Stimulated activated naive B cell treated with anti-CD40 and anti-IgM and Interleukin-4, amounts not matched to agents 10 μg/mL and 1 μg/mL and 100 μg/mL, for 72 hours (primary cell): ENCODE measurements at regions not wholly inside any gene's neighbourhood (a gene's known extent, or its start where the extent isn't known, plus 50 kb on each side); places are given as distances from the start of the nearest gene placed in this dataset.
"Not testable (repeated sequence)": the region's sequence is repeated elsewhere in the genome, so short reads cannot be mapped to it uniquely, and the experiment has no call there.

Source experiments
- ATAC-seq, 2 donors: fragments of 150-1000 bp; cut with Tn5 transposase; replicated peaks; 2 replicates each; pipeline ENCODE4 v1.10.0; 2021; ENCODE audit warnings: moderate library complexity in 1 of 2
- DNase-seq: peaks from one replicate; pipeline ENCODE4 v3.0.0; 2021
- H3K27ac Mint-ChIP-seq: one replicate; pipeline ENCODE4 v1.8.0; 2022; ENCODE audit warnings: mild to moderate bottlenecking, mixed read lengths
- H3K27me3 Mint-ChIP-seq, 2 donors: one replicate each; pipeline ENCODE4 v1.8.0; 2022; ENCODE audit warnings: mixed read lengths in 2 of 2
- H3K36me3 Mint-ChIP-seq, 2 donors: one replicate each; pipeline ENCODE4 v1.8.0; 2022; ENCODE audit warnings: mixed read lengths in 2 of 2, mild to moderate bottlenecking in 1 of 2
- H3K4me1 Mint-ChIP-seq, 2 donors: one replicate each; pipeline ENCODE4 v1.8.0; 2022; ENCODE audit warnings: mixed read lengths in 2 of 2, mild to moderate bottlenecking in 1 of 2
- H3K4me3 Mint-ChIP-seq, 2 donors: one replicate each; pipeline ENCODE4 v1.8.0; 2022; ENCODE audit warnings: mild to moderate bottlenecking in 2 of 2, mixed read lengths in 2 of 2, moderate library complexity in 1 of 2
- H3K9me3 Mint-ChIP-seq, 2 donors: one replicate each; pipeline ENCODE4 v1.8.0; 2022; ENCODE audit warnings: mixed read lengths in 2 of 2, mild to moderate bottlenecking in 1 of 2

DNA sequence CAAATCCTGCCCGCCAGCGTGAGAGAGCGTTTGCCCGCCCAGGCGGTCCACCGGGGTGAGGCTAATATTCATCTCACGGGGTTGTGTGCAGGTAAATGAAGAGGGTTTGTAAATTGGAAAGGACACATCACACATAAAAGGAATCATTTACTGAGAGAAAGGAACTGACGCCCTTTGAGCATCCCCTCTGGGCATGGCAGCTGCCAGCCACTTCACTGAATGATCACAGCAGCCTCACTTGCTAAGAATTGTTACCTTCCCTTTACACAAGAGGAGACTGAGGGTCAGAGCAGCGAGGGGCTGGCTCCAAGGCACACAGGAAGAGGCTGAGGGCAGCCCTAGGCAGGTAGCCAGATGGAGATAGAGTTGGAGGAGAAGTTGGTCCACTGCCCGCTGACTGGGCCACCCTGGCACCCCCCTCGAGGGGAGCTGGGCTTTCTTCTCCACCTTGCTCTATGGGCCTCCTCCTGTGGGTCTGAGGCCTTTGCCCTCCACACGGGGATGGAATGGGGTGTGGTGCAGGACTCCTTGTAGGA lies 96.0 kb downstream of the FOXD2 start:
- H3K27me3 Mint-ChIP-seq: peaks cover 47 to 56% of the 10 kb centered on the region in 2 donors
- H3K4me1 Mint-ChIP-seq: peaks cover 3 to 20% of the 10 kb centered on the region in 2 donors
- no peak overlapping the region for H3K27ac Mint-ChIP-seq
- peaks cover 0 to 5% of the 10 kb centered on the region in 2 donors for H3K9me3 Mint-ChIP-seq
- no peaks in the 10 kb centered on the region for H3K36me3 Mint-ChIP-seq
- peak overlapping the region; percentile 82 to 86 for H3K4me3 Mint-ChIP-seq
- DNase-seq (no peak), ATAC-seq (no peak)

DNA sequence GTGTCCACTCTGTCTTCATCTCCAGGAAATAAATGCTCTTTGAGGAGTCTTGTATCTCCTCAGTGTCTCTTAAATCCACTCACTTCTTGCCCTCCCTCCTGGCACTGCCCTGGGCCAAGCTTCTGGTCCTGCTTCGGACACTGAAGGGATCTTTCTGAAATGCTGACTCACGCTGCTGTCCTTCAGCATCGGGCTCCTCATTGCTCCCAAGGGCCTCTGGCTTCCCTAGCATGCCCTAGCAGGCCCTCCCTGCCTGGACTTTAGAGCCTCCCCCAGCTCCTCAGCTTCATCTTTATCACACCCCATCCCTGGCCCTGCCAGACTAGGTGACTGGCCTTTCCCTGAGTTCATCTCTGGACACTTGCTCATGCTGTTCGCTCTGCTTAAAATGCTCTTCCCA lies 96.6 kb downstream of the FOXD2 start:
- Mint-ChIP-seq H3K36me3 (no peaks in the 10 kb centered on the region), H3K27me3 (peaks cover 47 to 56% of the 10 kb centered on the region in 2 donors), H3K27ac (no peak overlapping the region), H3K9me3 (peaks cover 0 to 5% of the 10 kb centered on the region in 2 donors), H3K4me3 (no peak overlapping the region), H3K4me1 (peaks cover 3 to 20% of the 10 kb centered on the region in 2 donors)
- ATAC-seq (no peak), DNase-seq (no peak)

DNA sequence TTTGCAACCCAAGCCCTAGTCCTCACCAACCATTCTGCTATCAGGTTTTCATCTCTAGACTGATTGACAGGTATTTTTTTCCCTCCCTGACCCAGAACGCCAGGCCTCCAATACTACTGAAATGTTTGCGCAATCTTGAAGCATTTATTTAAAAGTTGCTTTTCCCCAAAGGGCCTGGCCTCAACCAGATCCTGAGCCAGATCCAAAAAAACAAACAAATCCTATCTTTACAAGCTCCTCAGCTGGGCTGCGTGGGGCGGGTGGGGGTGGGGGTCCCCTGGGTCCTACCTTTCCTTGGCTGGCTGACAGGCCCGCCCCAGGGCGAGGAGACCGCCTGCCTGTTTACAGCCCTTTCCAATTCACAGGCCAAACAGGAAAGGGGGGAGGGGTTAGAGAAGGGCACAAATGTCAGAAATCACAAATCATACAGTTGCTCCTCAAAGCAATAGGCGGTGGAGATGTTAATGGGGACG lies 98.8 kb downstream of the FOXD2 start:
- Mint-ChIP-seq H3K27me3 (peaks cover 37 to 47% of the 10 kb centered on the region in 2 donors), H3K27ac (no peak overlapping the region), H3K4me1 (peaks cover 3 to 20% of the 10 kb centered on the region in 2 donors), H3K9me3 (peaks cover 0 to 2% of the 10 kb centered on the region in 2 donors), H3K4me3 (no peak overlapping the region), H3K36me3 (no peaks in the 10 kb centered on the region)
- ATAC-seq (no peak), DNase-seq (no peak)

DNA sequence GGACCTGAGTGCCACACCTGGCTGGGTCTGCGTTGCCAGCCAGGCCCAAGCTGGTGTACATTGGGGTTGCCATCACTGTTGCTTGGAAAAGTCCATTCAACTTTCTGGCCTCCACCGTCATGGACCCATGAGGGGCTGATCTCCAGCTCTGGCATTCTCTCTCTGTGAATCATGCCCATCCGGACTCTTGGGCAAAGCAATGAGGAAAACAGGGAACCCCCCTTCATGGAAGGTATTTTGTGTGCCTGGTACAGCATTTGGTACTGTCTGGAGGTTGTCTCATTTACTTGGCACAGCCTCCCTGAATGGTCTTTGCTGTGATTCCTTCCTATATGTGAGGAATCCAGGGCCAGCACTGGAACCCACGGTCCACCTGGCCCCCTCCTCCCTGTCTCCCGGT lies 99.4 kb downstream of the FOXD2 start:
- ATAC-seq (no peak), DNase-seq (no peak)
- Mint-ChIP-seq H3K4me1 (peaks cover 3 to 20% of the 10 kb centered on the region in 2 donors), H3K9me3 (peaks cover 4 to 6% of the 10 kb centered on the region in 2 donors), H3K27me3 (peaks cover 40 to 45% of the 10 kb centered on the region in 2 donors), H3K27ac (no peak overlapping the region), H3K36me3 (no peaks in the 10 kb centered on the region), H3K4me3 (no peak overlapping the region)

DNA sequence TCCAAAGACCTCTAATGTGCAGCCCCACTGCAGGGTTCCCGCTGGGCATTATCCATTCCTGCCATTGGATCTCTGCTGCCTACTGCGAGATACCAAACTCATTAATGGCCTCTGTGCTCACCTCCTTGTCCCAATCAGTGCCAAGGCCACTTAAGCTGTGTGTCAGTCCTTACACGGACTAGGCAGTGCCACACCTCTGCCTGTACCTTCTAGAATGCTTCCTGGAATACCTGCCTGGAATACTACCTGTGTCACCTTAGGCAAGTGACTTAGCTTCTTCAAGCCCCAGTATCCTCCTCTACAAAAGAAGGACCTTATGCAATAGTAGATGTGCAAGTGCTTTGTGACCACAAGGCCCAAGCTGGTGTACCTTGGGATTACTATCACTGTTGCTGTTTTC lies 100.1 kb downstream of the FOXD2 start:
- Mint-ChIP-seq H3K9me3 (peaks cover 4 to 6% of the 10 kb centered on the region in 2 donors), H3K27me3 (peaks cover 33 to 38% of the 10 kb centered on the region in 2 donors), H3K36me3 (no peaks in the 10 kb centered on the region), H3K4me1 (peaks cover 3 to 17% of the 10 kb centered on the region in 2 donors), H3K27ac (no peak overlapping the region), H3K4me3 (no peak overlapping the region)
- no peak for ATAC-seq
- DNase-seq: no peak

DNA sequence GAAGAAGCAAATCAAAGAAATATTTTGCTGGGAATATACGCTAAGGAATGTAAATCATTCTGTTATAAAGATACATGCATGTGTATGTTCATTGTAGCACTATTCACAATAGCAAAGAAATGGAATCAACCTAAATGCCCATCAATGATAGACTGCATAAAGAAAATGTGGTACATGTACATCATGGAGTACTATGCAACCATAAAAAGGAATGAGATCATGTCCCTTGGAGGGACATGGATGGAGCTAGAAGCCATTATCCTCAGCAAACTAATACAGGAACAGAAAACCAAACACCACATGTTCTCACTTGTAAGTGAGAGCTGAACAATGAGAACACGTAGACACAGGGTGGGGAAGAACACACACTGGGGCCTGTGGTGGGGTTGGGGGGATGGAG lies 100.7 kb downstream of the FOXD2 start:
- ATAC-seq, H3K36me3 Mint-ChIP-seq, H3K4me3 Mint-ChIP-seq, H3K27ac Mint-ChIP-seq, DNase-seq, H3K9me3 Mint-ChIP-seq: not testable (repeated sequence)
- H3K4me1 Mint-ChIP-seq: peaks cover 3 to 11% of the 10 kb centered on the region in 2 donors
- H3K27me3 Mint-ChIP-seq: peaks cover 27 to 32% of the 10 kb centered on the region in 2 donors

DNA sequence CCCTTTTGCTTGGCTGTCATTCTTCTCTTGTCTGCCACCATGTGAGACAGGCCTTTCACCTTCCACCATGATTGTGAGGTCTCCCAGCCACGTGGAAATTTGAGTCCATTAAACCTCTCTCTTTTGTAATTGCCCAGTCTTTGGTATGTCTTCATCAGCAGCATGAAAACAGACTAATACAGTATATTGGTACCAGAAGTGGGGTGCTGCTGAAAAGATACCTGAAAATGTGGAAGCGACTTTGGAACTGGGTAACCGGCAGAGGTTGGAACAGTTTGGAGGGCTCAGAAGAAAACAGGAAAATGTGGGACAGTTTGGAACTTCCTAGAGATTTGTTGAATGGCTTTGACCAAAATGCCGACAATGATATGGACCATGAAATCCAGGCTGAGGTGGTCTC lies 103.9 kb downstream of the FOXD2 start:
- not testable (repeated sequence) for ATAC-seq, DNase-seq, H3K4me1 Mint-ChIP-seq, H3K27ac Mint-ChIP-seq, H3K4me3 Mint-ChIP-seq, H3K9me3 Mint-ChIP-seq, H3K36me3 Mint-ChIP-seq
- H3K27me3 Mint-ChIP-seq: peaks cover 14 to 17% of the 10 kb centered on the region in 2 donors

DNA sequence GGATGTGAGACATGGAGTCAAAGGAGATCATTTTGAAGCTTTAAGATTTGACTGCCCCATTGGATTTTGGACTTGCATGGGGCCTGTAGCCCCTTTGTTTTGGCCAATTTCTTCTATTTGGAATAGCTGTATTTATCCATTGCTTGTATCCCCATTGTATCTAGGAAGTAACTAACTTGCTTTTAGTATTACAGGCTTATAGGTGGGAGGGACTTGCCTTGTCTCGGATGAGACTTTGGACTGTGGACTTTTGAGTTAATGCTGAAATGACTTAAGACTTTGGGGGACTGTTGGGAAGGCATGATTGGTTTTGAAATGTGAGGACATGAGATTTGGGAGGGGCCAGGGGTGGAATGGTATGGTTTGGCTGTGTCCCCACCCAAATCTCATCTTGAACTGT lies 105.2 kb downstream of the FOXD2 start:
- DNase-seq, H3K4me3 Mint-ChIP-seq, H3K27ac Mint-ChIP-seq, ATAC-seq, H3K36me3 Mint-ChIP-seq, H3K9me3 Mint-ChIP-seq, H3K4me1 Mint-ChIP-seq: not testable (repeated sequence)
- H3K27me3 Mint-ChIP-seq: peaks cover 14 to 15% of the 10 kb centered on the region in 2 donors

DNA sequence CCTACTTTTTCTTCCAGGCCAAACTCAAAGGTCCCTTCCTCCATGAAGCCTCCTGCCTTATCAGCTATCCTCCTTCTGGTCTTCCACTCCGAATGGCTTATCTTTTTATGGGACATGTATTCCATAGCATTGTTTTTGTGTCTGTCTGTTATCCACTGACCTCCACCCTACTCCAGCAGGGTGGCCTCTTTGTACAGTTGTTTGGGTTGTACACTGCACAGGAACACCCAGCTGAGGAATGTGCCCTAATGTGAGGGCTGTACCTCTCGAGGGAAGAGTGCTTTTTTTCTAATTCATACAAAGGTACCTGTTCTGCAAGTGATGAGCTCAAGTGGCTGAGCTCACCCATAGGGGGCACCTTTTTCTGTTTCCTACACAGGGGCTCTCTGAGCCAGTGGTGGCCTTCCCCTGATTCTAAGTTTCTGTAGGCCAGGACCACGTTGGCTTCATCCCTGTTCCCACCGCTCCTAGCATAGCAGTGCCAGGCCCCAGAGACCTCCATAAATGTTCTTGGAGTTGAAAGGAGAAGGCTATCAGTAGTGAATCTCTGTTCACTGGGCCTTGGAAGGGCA lies 108.2 kb downstream of the FOXD2 start:
- H3K4me3 Mint-ChIP-seq: no peak overlapping the region
- no peaks in the 10 kb centered on the region for H3K36me3 Mint-ChIP-seq
- no peak for ATAC-seq
- no peaks in the 10 kb centered on the region for H3K4me1 Mint-ChIP-seq
- no peak for DNase-seq
- peaks cover 4 to 6% of the 10 kb centered on the region in 2 donors for H3K9me3 Mint-ChIP-seq
- no peak overlapping the region for H3K27ac Mint-ChIP-seq
- peaks cover 9 to 14% of the 10 kb centered on the region in 2 donors for H3K27me3 Mint-ChIP-seq

DNA sequence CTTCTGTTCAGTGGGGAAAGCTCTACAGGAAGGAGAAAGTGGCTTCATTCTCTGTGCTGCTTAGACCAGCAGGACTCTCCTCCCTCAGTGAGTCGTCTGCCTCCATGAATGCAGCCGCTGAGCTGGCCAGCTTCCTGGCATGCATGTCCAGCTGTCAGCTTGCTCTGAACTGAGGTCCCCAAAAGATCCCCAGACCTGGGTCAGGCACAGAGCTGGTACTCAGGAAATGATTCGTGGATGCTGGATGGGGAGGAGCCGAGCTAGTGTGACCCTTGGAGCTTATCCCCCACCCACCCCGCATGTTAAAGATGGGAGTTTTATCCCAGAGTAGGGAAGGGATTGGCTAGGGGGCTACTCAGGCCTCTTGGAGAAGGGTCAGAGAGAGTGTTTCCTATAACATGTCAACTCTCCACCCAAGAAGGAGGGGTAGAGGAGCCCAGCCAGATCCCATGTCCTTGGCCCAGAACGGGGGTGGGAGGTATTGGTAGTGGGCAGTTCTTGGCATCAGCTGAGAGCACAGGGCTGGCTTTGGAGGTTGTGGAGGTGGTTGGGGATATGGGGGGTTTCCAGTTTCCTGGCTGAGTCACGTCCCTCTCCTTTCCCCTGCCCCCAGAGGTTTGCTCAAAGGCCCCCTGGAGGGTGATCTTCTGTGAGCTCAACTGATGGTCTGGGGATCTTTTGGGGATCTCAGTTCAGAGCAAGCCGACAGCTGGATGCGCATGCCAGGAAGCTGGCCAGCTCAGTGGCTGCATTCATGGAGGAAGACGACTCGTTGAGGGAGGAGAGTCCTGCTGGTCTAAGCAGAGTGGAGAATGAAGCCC lies 110.1 kb downstream of the FOXD2 start:
- no peak for DNase-seq
- H3K27ac Mint-ChIP-seq: no peak overlapping the region
- H3K36me3 Mint-ChIP-seq: no peaks in the 10 kb centered on the region
- no peaks in the 10 kb centered on the region for H3K9me3 Mint-ChIP-seq
- H3K27me3 Mint-ChIP-seq: peaks cover 8 to 15% of the 10 kb centered on the region in 2 donors
- no peaks in the 10 kb centered on the region for H3K4me1 Mint-ChIP-seq
- H3K4me3 Mint-ChIP-seq: no peak overlapping the region
- ATAC-seq: no peak

DNA sequence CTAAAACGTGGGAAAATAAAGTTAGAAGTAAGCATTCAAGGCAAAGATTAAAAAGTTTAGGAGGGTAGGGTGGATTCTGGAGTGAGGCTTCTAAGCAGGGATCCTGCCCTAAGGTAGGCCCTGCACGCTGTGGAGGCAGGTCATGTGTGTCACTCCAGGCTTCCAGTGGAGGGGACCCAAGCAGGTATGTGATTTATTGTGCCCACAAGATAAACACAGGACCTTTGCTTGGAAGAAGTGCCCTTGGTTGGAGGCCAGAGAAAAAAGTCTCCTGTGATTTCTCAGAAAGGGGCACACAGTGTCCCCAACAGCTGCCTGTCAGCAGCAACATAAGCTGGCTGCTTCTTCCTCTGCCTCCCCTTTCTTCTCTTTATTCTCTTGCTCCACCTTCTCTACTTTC lies 110.8 kb downstream of the FOXD2 start:
- no peaks in the 10 kb centered on the region for H3K4me1 Mint-ChIP-seq
- no peaks in the 10 kb centered on the region for H3K36me3 Mint-ChIP-seq
- H3K27ac Mint-ChIP-seq: no peak overlapping the region
- DNase-seq (no peak), ATAC-seq (no peak)
- no peaks in the 10 kb centered on the region for H3K9me3 Mint-ChIP-seq
- H3K27me3 Mint-ChIP-seq: peaks cover 13 to 15% of the 10 kb centered on the region in 2 donors
- H3K4me3 Mint-ChIP-seq: no peak overlapping the region

DNA sequence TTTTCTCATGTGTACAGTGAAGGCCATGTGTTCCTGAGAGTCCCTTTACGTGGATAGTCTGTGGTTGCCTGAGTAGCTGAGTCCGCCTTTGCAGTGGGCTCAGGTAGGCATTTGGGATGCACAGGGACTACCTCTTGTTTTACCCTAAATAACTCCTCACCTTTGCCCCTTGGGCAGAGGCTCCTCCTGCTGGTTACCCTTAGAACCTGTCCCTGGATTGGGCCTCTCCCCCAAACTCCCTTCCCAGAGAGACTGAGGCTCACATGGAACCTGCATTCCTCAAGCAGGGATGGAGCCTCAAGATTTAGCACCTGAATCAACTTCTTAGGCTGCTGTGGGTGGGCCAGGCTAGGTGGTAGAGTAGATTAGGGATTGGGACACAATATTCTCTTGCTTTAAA lies 111.7 kb downstream of the FOXD2 start:
- ATAC-seq (no peak), DNase-seq (no peak)
- Mint-ChIP-seq H3K4me3 (no peak overlapping the region), H3K27ac (no peak overlapping the region), H3K9me3 (no peaks in the 10 kb centered on the region), H3K27me3 (peaks cover 11 to 13% of the 10 kb centered on the region in 2 donors), H3K4me1 (no peaks in the 10 kb centered on the region), H3K36me3 (no peaks in the 10 kb centered on the region)

DNA sequence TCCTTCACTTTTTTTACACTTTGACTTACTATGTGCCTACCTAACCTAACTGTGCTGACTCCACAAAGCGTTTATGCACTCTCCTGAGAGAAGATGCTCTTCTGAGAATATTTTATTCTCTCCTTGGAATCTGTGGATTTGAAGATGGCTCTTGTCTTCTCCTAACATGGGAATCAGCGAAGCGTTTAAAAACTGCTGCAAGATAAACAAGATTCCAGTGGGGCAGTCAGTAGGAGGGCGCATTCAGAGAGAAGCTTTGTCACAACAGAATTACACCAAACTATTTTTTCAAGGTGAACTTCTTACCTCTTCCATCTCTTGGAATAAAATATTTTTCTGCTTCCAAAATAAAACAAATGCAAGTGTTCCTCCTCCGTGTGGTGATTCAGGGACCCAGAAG lies 113.1 kb downstream of the FOXD2 start:
- no peaks in the 10 kb centered on the region for H3K9me3 Mint-ChIP-seq
- H3K4me3 Mint-ChIP-seq: no peak overlapping the region
- ATAC-seq (no peak), DNase-seq (no peak)
- no peak overlapping the region for H3K27ac Mint-ChIP-seq
- no peaks in the 10 kb centered on the region for H3K36me3 Mint-ChIP-seq
- no peaks in the 10 kb centered on the region for H3K4me1 Mint-ChIP-seq
- peaks cover 10 to 15% of the 10 kb centered on the region in 2 donors for H3K27me3 Mint-ChIP-seq

DNA sequence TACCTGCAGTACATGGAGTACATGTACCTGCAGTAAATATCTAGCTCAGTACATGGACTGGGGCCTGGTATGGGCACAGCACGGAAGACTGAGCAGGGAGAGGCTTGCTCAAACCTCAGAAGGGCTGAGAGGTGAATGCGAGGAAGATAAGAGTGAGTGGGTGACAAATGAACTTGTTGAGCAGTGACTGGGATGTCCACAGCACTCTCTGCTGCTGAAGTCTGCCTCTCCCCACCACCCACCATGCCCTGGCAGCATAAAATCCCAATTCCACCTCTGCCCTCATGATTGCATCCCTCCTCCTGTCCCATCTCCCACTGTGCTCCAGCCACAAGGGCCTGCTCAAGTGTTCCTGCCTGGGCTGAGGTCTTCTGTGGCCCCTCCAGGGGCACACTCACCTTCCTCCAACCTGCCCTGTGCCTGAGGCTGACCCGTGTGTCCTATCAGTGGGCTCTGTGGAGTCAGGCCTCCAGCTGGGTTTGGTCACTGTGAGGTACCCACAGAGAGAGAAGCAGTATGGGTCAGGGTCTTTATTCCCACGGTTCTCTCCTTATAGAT lies 114.2 kb downstream of the FOXD2 start:
- no peak overlapping the region for H3K27ac Mint-ChIP-seq

More for the DNA sequence above, 114.2 kb downstream of the FOXD2 start:
- DNase-seq (no peak), ATAC-seq (no peak)
- no peaks in the 10 kb centered on the region for H3K4me1 Mint-ChIP-seq
- no peaks in the 10 kb centered on the region for H3K9me3 Mint-ChIP-seq
- no peak overlapping the region for H3K4me3 Mint-ChIP-seq
- H3K27me3 Mint-ChIP-seq: peaks cover 12 to 20% of the 10 kb centered on the region in 2 donors
- H3K36me3 Mint-ChIP-seq: no peaks in the 10 kb centered on the region
